Panc1 (cell line): ENCODE measurements at regions not wholly inside any gene's neighbourhood (a gene's known extent, or its start where the extent isn't known, plus 50 kb on each side); places are given as distances from the start of the nearest gene placed in this dataset.

Experiments used
- ATAC-seq: fragments of 200-7000 bp; cut with Tn5 transposase; 2 replicates; pipeline ENCODE4 v1.9.1; 2020; ENCODE audit warnings: mild to moderate bottlenecking, moderate library complexity
- BruUV-seq: library from RNA; stranded (reverse); fragments of 400-500 nt; replicated peaks from 2 replicates; lab custom pipeline; 2021; lab: Mats Ljungman, UMichigan
- CTCF ChIA-PET: fragments of 300-600 bp; sonication (Branson Sonifier 250); formaldehyde crosslinking; loops from one replicate; lab custom pipeline; 2022; ENCODE audit warnings: antibody characterized with exemption; lab: Charles Lee
- POLR2A ChIA-PET: fragments of 300-600 bp; sonication (Branson Sonifier 250); formaldehyde crosslinking; loops from one replicate; lab custom pipeline; 2022; ENCODE audit warnings: antibody characterized with exemption; lab: Charles Lee
- DNase-seq: peaks from one replicate; pipeline ENCODE4 v3.0.0-alpha.2; 2010; ENCODE audit warnings: low read depth, low spot score
- H3K27ac ChIP-seq: 2 replicates; pipeline ENCODE4 v1.5.1; 2011; ENCODE audit warnings: mild to moderate bottlenecking, low read length, inconsistent platforms
- H3K27me3 ChIP-seq: fragments of 200-500 bp; sonication (Bioruptor generic); 2 replicates; pipeline ENCODE4 v1.6.0; 2014; ENCODE audit warnings: low read length, inconsistent platforms; ENCODE audit not compliant: control insufficient read depth, insufficient read depth
- H3K36me3 ChIP-seq: fragments of 200-500 bp; sonication (Bioruptor generic); 2 replicates; pipeline ENCODE4 v1.5.1; 2014; ENCODE audit warnings: inconsistent platforms, mild to moderate bottlenecking, low read length, moderate library complexity; ENCODE audit not compliant: control insufficient read depth, insufficient read depth
- H3K4me1 ChIP-seq: 2 replicates; pipeline ENCODE4 v1.5.1; 2011; ENCODE audit warnings: inconsistent platforms, mild to moderate bottlenecking, low read length, moderate library complexity; ENCODE audit not compliant: control insufficient read depth, insufficient read depth
- H3K4me3 ChIP-seq, 2 experiments: 2 replicates each; pipeline ENCODE4 v1.5.1; 2011 to 2012; ENCODE audit warnings: low read depth in 2 of 2, low read length in 2 of 2, mild to moderate bottlenecking in 2 of 2, inconsistent platforms in 1 of 2, moderate library complexity in 1 of 2
- H3K9me3 ChIP-seq: fragments of 200-500 bp; sonication (Bioruptor generic); 2 replicates; pipeline ENCODE4 v1.5.1; 2014; ENCODE audit warnings: low read depth, mild to moderate bottlenecking, inconsistent platforms, low read length, moderate library complexity; ENCODE audit not compliant: control insufficient read depth, insufficient read depth
- CTCF ChIP-seq: fragments of 450-650 bp; IDR thresholded peaks from 2 replicates; pipeline ENCODE4 v1.5.1; 2017; ENCODE audit warnings: mild to moderate bottlenecking
- POLR2AphosphoS5 ChIP-seq: IDR thresholded peaks from 2 replicates; pipeline ENCODE4 v1.6.1; 2012; ENCODE audit warnings: mild to moderate bottlenecking, low read depth, low read length, moderate library complexity
- REST ChIP-seq, 2 experiments: IDR thresholded peaks; 2 replicates each; pipeline ENCODE4 v1.6.1; 2011 to 2012; ENCODE audit warnings: low read depth in 2 of 2, control low read depth in 1 of 2, low read length in 1 of 2, mild to moderate bottlenecking in 1 of 2, moderate library complexity in 1 of 2; ENCODE audit not compliant: insufficient read depth in 1 of 2
- SIN3A ChIP-seq: IDR thresholded peaks from 2 replicates; pipeline ENCODE4 v1.6.1; 2012; ENCODE audit warnings: low read depth, mild to moderate bottlenecking, low read length, moderate library complexity, borderline replicate concordance; ENCODE audit not compliant: insufficient read depth
- TCF7L2 ChIP-seq: IDR thresholded peaks from 2 replicates; pipeline ENCODE4 v1.6.1; 2011; ENCODE audit warnings: mild to moderate bottlenecking, low read depth, low read length, inconsistent platforms
- in situ Hi-C: cut with HindIII; loops from 2 replicates; pipeline ENCODE4 v1.10.0; 2016; ENCODE audit warnings: low sequenced_read_pairs, low pct_unique_long_range_greater_than_20kb
- intact Hi-C: fragments of 100-400 bp; cut with micrococcal nuclease; formaldehyde crosslinking; loops from one replicate; pipeline ENCODE4 v1.10.0; 2022; ENCODE audit not compliant: unreplicated experiment

GRCh38 chr11:69401715-69402114, 79.7 kb upstream of the LINC01488 start:
- H3K36me3 ChIP-seq = no peaks in the 10 kb centered on the region
- H3K27me3 ChIP-seq = no peaks in the 10 kb centered on the region
- DNase-seq (no peak), ATAC-seq (no peak)
- ChIA-PET CTCF (no interaction called here), POLR2A (no interaction called here)
- H3K27ac ChIP-seq = no peak overlapping the region; the same call in 1 of the 2 replicates
- BruUV-seq = no TSS peak
- peaks cover 13% of the 10 kb centered on the region for H3K4me1 ChIP-seq
- TF ChIP-seq TCF7L2 (no peak), SIN3A (no peak)
- H3K4me3 ChIP-seq = no peak overlapping the region
- in situ Hi-C loops (loop anchor here (10.0 kb wide), 1 partner anchor 103 kb away; no protein-coding TSS in a partner anchor), intact Hi-C loops (no loop called here)
- no peaks in the 10 kb centered on the region; the same call in 1 of the 2 replicates for H3K9me3 ChIP-seq

GRCh38 chr11:69402251-69402887, 79.1 kb upstream of the LINC01488 start:
- Histone ChIP-seq H3K4me1 (peaks cover 13% of the 10 kb centered on the region), H3K27me3 (no peaks in the 10 kb centered on the region), H3K36me3 (no peaks in the 10 kb centered on the region), H3K9me3 (no peaks in the 10 kb centered on the region; the same call in 1 of the 2 replicates), H3K4me3 (no peak overlapping the region), H3K27ac (no peak overlapping the region)
- intact Hi-C loops = no loop called here
- ChIA-PET CTCF (no interaction called here), POLR2A (no interaction called here)
- no peak for TF ChIP-seq SIN3A
- DNase-seq (no peak), ATAC-seq (no peak)
- BruUV-seq = no TSS peak
- in situ Hi-C loops = loop anchor here (10.0 kb wide), 1 partner anchor 102 kb away; no protein-coding TSS in a partner anchor

GRCh38 chr11:69403556-69404215, 77.8 kb upstream of the LINC01488 start:
- no peak overlapping the region for H3K4me3 ChIP-seq
- H3K27ac ChIP-seq = no peak overlapping the region; the same call in 1 of the 2 replicates
- DNase-seq = no peak
- ChIA-PET CTCF (no interaction called here), POLR2A (no interaction called here)
- in situ Hi-C loops = loop anchor here (10.0 kb wide), 1 partner anchor 101 kb away; no protein-coding TSS in a partner anchor
- H3K4me1 ChIP-seq = peaks cover 10% of the 10 kb centered on the region
- no peaks in the 10 kb centered on the region for H3K27me3 ChIP-seq
- peak; percentile 60 for ATAC-seq
- no peaks in the 10 kb centered on the region for H3K36me3 ChIP-seq
- no peaks in the 10 kb centered on the region; the same call in 1 of the 2 replicates for H3K9me3 ChIP-seq
- intact Hi-C loops = no loop called here
- BruUV-seq = no TSS peak
- no peak for TF ChIP-seq REST (IDR thresholded peaks at IDR 0.05; ENCODE audit: insufficient read depth in 1 of 2, low read depth in 2 of 2, low read length in 1 of 2)
- TF ChIP-seq POLR2AphosphoS5 = no peak
- TF ChIP-seq CTCF = no peak
- TF ChIP-seq SIN3A = no peak
- TF ChIP-seq TCF7L2 = no peak
